ENCODE measurements at regions not wholly inside any gene's neighbourhood (a gene's known extent, or its start where the extent isn't known, plus 50 kb on each side); places are given as distances from the start of the nearest gene placed in this dataset.

DNA sequence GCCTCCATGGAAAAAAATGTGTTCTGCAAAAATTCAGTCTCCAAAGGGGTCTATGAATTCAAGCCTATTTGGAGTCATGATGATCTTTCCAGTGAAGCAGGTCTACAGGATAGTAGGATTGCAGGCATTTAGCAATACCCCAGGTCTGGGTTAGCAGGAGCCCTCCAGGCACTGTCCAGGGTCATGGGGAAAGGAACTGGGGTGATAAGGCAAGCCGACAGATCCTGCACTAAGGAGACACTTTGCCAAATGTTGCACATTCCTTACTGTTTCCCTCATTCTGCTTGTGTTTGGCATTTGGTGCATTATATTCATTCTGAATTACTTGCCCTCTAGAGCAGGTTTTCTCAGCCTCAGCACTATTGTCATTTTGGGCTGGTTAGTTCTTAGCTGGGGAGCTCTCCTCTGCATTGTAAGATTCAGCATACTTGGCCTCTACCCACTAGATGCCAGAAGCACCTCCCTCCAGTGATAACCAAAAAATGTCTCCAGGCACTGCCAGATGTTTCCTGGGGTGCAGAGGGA is 333.3 kb upstream of the PLXNA2 start:
- H2AFZ ChIP-seq (ENCODE audit: low read length), result no peak overlapping the region
- H3K9me3 ChIP-seq (ENCODE audit: insufficient read depth, low read depth, low read length), result no peaks in the 10 kb centered on the region
- H3K79me2 ChIP-seq (ENCODE audit: insufficient read depth, low read length), result no peaks in the 10 kb centered on the region
- H4K20me1 ChIP-seq (ENCODE audit: insufficient read depth, low read length, poor library complexity, severe bottlenecking), result no peaks in the 10 kb centered on the region
- H3K4me3 ChIP-seq (ENCODE audit: low read length, poor library complexity, severe bottlenecking), result no peak overlapping the region
- no peaks in the 10 kb centered on the region for H3K4me1 ChIP-seq (ENCODE audit: insufficient read depth, low read length, poor library complexity, severe bottlenecking)
- H3K9me2 ChIP-seq (replicated peaks; ENCODE audit: low read depth, low read length), result no peaks in the 10 kb centered on the region
- H3K4me2 ChIP-seq (ENCODE audit: low read depth, low read length, poor library complexity, severe bottlenecking), result no peak overlapping the region
- no peak overlapping the region for H3K9ac ChIP-seq (ENCODE audit: low read depth, low read length, poor library complexity, severe bottlenecking)
- no peaks in the 10 kb centered on the region for H3K27me3 ChIP-seq (ENCODE audit: insufficient read depth, low read length, poor library complexity, severe bottlenecking)
- no peak for TF ChIP-seq CTCF (conservative IDR thresholded peaks at IDR 0.05; ENCODE audit: low read length)
- TF ChIP-seq EZH2phosphoT487 (IDR thresholded peaks at IDR 0.05; ENCODE audit: borderline replicate concordance), result no peak
- H3F3A ChIP-seq (ENCODE audit: low read depth), result no peaks in the 10 kb centered on the region
- no peaks in the 10 kb centered on the region for H3K36me3 ChIP-seq (ENCODE audit: insufficient read depth, low read length)

GRCh38 chr1:208581209-208581608 is 337.0 kb upstream of the PLXNA2 start:
- no peaks in the 10 kb centered on the region for H3F3A ChIP-seq (ENCODE audit: low read depth)
- no peak overlapping the region for H2AFZ ChIP-seq (ENCODE audit: low read length)
- H3K9me2 ChIP-seq (replicated peaks; ENCODE audit: low read depth, low read length), result no peaks in the 10 kb centered on the region
- no peaks in the 10 kb centered on the region for H3K79me2 ChIP-seq (ENCODE audit: insufficient read depth, low read length)
- no peak overlapping the region for H3K9ac ChIP-seq (ENCODE audit: low read depth, low read length, poor library complexity, severe bottlenecking)
- no peak overlapping the region for H3K4me2 ChIP-seq (ENCODE audit: low read depth, low read length, poor library complexity, severe bottlenecking)
- H3K4me3 ChIP-seq (ENCODE audit: low read length, poor library complexity, severe bottlenecking), result no peak overlapping the region
- no peaks in the 10 kb centered on the region for H4K20me1 ChIP-seq (ENCODE audit: insufficient read depth, low read length, poor library complexity, severe bottlenecking)
- H3K4me1 ChIP-seq (ENCODE audit: insufficient read depth, low read length, poor library complexity, severe bottlenecking), result no peaks in the 10 kb centered on the region
- TF ChIP-seq CTCF (conservative IDR thresholded peaks at IDR 0.05; ENCODE audit: low read length) (no peak), EZH2phosphoT487 (IDR thresholded peaks at IDR 0.05; ENCODE audit: borderline replicate concordance) (no peak)
- H3K9me3 ChIP-seq (ENCODE audit: insufficient read depth, low read depth, low read length), result no peaks in the 10 kb centered on the region
- no peaks in the 10 kb centered on the region for H3K36me3 ChIP-seq (ENCODE audit: insufficient read depth, low read length)
- H3K27me3 ChIP-seq (ENCODE audit: insufficient read depth, low read length, poor library complexity, severe bottlenecking), result no peaks in the 10 kb centered on the region

- Histone ChIP-seq H3K27me3 (ENCODE audit: insufficient read depth, low read length, poor library complexity, severe bottlenecking) (no peaks in the 10 kb centered on the region), H3K9ac (ENCODE audit: low read depth, low read length, poor library complexity, severe bottlenecking) (no peak overlapping the region), H2AFZ (ENCODE audit: low read length) (no peak overlapping the region), H3K9me3 (ENCODE audit: insufficient read depth, low read depth, low read length) (no peaks in the 10 kb centered on the region), H3F3A (ENCODE audit: low read depth) (no peaks in the 10 kb centered on the region), H3K4me1 (ENCODE audit: insufficient read depth, low read length, poor library complexity, severe bottlenecking) (no peaks in the 10 kb centered on the region), H3K4me3 (ENCODE audit: low read length, poor library complexity, severe bottlenecking) (no peak overlapping the region), H3K79me2 (ENCODE audit: insufficient read depth, low read length) (no peaks in the 10 kb centered on the region), H3K4me2 (ENCODE audit: low read depth, low read length, poor library complexity, severe bottlenecking) (no peak overlapping the region), H3K36me3 (ENCODE audit: insufficient read depth, low read length) (no peaks in the 10 kb centered on the region), H4K20me1 (ENCODE audit: insufficient read depth, low read length, poor library complexity, severe bottlenecking) (no peaks in the 10 kb centered on the region), H3K9me2 (replicated peaks; ENCODE audit: low read depth, low read length) (no peaks in the 10 kb centered on the region)
- TF ChIP-seq EZH2phosphoT487 (IDR thresholded peaks at IDR 0.05; ENCODE audit: borderline replicate concordance), result no peak
- no peak for TF ChIP-seq CTCF (conservative IDR thresholded peaks at IDR 0.05; ENCODE audit: low read length)
Measured at GRCh38 chr1:208581667-208582066, 337.5 kb upstream of the PLXNA2 start.

Data from Loucy (cell line).